ENCODE measurements at regions not wholly inside any gene's neighbourhood (a gene's known extent, or its start where the extent isn't known, plus 50 kb on each side); places are given as distances from the start of the nearest gene placed in this dataset.

DNA sequence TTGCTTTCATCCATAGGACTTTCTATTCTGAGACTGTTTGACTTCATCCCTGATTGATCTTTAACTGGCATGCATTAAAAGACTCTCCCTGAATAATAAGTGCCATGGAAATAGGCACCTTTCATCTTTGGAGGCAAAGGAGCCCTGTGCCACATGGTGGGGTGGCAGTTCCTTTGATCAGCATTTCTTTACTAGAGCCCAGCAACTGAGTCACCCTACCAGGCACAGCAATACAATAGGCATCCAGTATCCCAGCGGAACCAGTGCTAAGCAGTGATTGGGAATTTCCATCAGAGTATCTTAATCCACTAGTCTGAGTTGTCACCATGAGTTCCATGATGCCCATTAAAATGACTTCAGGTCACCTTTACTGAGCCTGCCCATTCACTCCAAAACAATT lies 476.1 kb upstream of the MPDZ start:
- Mint-ChIP-seq H3K36me3 (no peaks in the 10 kb centered on the region), H3K4me1 (ENCODE audit: unreplicated experiment) (peaks cover 12% of the 10 kb centered on the region), H3K27ac (no peak overlapping the region), H3K9me3 (peaks cover 5% of the 10 kb centered on the region), H3K27me3 (no peaks in the 10 kb centered on the region), H3K4me3 (no peak overlapping the region)
- no peak for DNase-seq (ENCODE audit: extremely low spot score, unreplicated experiment)
- no peak for TF ChIP-seq CTCF (conservative IDR thresholded peaks at IDR 0.05)

- no peak for DNase-seq (ENCODE audit: extremely low spot score, unreplicated experiment)
- Mint-ChIP-seq H3K27ac (no peak overlapping the region), H3K9me3 (peaks cover 10% of the 10 kb centered on the region), H3K36me3 (no peaks in the 10 kb centered on the region), H3K27me3 (no peaks in the 10 kb centered on the region), H3K4me3 (no peak overlapping the region), H3K4me1 (ENCODE audit: unreplicated experiment) (peaks cover 4% of the 10 kb centered on the region)
- no peak for TF ChIP-seq CTCF (conservative IDR thresholded peaks at IDR 0.05)
These were observed 471.1 kb upstream of the MPDZ start for GRCh38 chr9:13750639-13751038.

DNA sequence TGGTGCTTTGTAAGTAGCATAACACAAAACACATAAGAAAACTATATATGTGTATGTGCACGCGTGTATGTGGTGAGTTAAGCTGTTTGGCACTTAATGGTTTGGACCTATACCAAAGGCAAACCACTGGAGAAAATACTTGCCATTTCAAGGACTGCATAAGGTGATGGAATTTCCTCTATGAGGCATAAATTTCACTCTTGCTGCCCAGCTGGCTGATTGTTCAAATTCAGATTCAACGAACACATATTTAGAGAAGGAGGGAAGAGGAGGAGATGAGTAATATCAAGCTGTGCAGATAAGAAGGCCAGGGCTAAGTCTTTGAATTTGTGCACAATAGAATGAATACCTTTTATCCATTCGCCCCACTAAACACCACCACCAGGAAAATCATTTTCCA lies 470.6 kb upstream of the MPDZ start:
- Mint-ChIP-seq H3K4me1 (ENCODE audit: unreplicated experiment) (peaks cover 4% of the 10 kb centered on the region), H3K27ac (no peak overlapping the region), H3K36me3 (no peaks in the 10 kb centered on the region), H3K9me3 (peaks cover 10% of the 10 kb centered on the region), H3K4me3 (no peak overlapping the region), H3K27me3 (no peaks in the 10 kb centered on the region)
- no peak for TF ChIP-seq CTCF (conservative IDR thresholded peaks at IDR 0.05)
- DNase-seq (ENCODE audit: extremely low spot score, unreplicated experiment), result no peak

DNA sequence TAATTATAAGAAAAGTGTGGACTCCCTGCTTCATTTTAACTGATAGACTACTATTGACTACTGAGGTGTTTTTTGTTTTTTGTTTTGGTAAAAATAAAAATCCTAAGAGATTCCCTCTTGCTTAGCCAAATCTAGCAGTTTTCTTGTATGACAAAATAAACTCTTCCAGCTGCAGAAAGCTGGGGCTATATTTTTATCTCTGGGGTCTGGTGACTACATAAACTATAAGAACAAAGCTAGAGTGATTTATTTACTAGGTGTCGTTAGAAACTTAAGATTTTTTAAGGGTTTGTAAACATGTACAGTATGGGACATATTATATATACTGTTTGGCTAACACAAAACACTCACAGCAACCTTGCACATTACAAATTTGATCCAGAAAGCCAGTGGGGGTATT lies 467.4 kb upstream of the MPDZ start:
- Mint-ChIP-seq H3K36me3 (no peaks in the 10 kb centered on the region), H3K27ac (no peak overlapping the region), H3K4me3 (no peak overlapping the region), H3K27me3 (no peaks in the 10 kb centered on the region), H3K4me1 (ENCODE audit: unreplicated experiment) (no peaks in the 10 kb centered on the region), H3K9me3 (peaks cover 10% of the 10 kb centered on the region)
- TF ChIP-seq CTCF (conservative IDR thresholded peaks at IDR 0.05), result no peak
- DNase-seq (ENCODE audit: extremely low spot score, unreplicated experiment), result no peak

DNA sequence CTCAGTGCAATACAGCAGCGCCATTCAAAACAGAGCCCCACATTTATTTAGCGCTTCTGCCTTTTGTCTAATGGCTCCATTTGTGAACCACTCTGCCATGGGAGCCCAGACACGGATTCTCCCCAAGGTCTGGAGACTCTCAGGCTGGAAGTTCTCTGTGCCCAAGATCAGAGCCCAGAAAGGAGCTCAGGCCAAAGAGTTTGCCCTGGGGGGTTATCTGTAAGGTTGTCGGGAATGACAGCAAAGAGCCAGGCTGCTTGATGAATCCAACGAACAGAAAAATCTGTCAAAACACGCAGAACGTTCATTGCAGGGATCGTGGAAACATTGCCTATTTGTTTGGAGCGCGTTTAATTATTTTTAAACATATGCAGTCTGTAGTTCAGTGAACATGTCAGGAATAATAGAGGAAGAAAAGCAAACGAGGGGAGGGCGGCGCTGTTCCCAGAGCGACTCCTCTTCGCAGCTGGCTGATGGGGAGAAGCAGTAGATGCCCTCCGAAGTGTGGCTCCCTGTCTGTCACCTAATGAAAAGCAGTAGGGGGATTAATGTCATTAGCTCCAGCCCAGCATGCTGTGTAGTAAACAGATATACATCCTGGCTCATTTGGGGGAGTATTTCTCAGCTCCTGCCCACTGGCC lies 464.9 kb upstream of the MPDZ start:
- Mint-ChIP-seq H3K27ac (no peak overlapping the region), H3K4me1 (ENCODE audit: unreplicated experiment) (no peaks in the 10 kb centered on the region), H3K4me3 (no peak overlapping the region), H3K9me3 (no peaks in the 10 kb centered on the region), H3K27me3 (no peaks in the 10 kb centered on the region), H3K36me3 (no peaks in the 10 kb centered on the region)
- no peak for DNase-seq (ENCODE audit: extremely low spot score, unreplicated experiment)
- no peak for TF ChIP-seq CTCF (conservative IDR thresholded peaks at IDR 0.05)

- TF ChIP-seq CTCF (conservative IDR thresholded peaks at IDR 0.05), result no peak
- Mint-ChIP-seq H3K4me1 (ENCODE audit: unreplicated experiment) (peaks cover 7% of the 10 kb centered on the region), H3K27ac (no peak overlapping the region), H3K36me3 (no peaks in the 10 kb centered on the region), H3K9me3 (no peaks in the 10 kb centered on the region), H3K4me3 (no peak overlapping the region), H3K27me3 (no peaks in the 10 kb centered on the region)
- no peak for DNase-seq (ENCODE audit: extremely low spot score, unreplicated experiment)
These were observed 458.4 kb upstream of the MPDZ start for GRCh38 chr9:13737885-13738284.
